Skeletal muscle satellite cell (primary cell): ENCODE measurements at regions not wholly inside any gene's neighbourhood (a gene's known extent, or its start where the extent isn't known, plus 50 kb on each side); places are given as distances from the start of the nearest gene placed in this dataset.

Source experiments
- H3K27me3 ChIP-seq: 2 replicates; pipeline ENCODE4 v1.7.0; 2013; ENCODE audit warnings: low read length; ENCODE audit not compliant: control insufficient read depth, insufficient read depth
- H3K36me3 ChIP-seq: 2 replicates; pipeline ENCODE4 v1.7.0; 2013; ENCODE audit warnings: mild to moderate bottlenecking, control low read depth, low read length; ENCODE audit not compliant: insufficient read depth
- H3K4me1 ChIP-seq: 2 replicates; pipeline ENCODE4 v1.7.0; 2013; ENCODE audit warnings: low read length; ENCODE audit not compliant: control insufficient read depth, insufficient read depth
- H3K4me2 ChIP-seq: 2 replicates; pipeline ENCODE4 v1.7.0; 2013; ENCODE audit warnings: mild to moderate bottlenecking, low read length
- H3K4me3 ChIP-seq: 2 replicates; pipeline ENCODE4 v1.7.0; 2013; ENCODE audit warnings: low read length
- H3K9ac ChIP-seq: 2 replicates; pipeline ENCODE4 v1.7.0; 2013; ENCODE audit warnings: mild to moderate bottlenecking, low read depth, low read length, moderate library complexity
- H3K9me3 ChIP-seq: replicated peaks from 2 replicates; pipeline ENCODE4 v1.7.0; 2013; ENCODE audit warnings: mild to moderate bottlenecking, control low read depth, low read length

- Histone ChIP-seq H3K36me3 (no peaks in the 10 kb centered on the region), H3K4me1 (peaks cover 6% of the 10 kb centered on the region), H3K27me3 (no peaks in the 10 kb centered on the region), H3K4me3 (no peak overlapping the region), H3K9ac (no peak overlapping the region), H3K4me2 (no peak overlapping the region), H3K9me3 (no peaks in the 10 kb centered on the region)
These were observed 141.2 kb upstream of the TACR1 start for GRCh38 chr2:75340560-75340959.

GRCh38 chr2:75338461-75338860, 139.1 kb upstream of the TACR1 start:
- H3K9me3 ChIP-seq = no peaks in the 10 kb centered on the region
- H3K4me1 ChIP-seq = peaks cover 6% of the 10 kb centered on the region
- H3K4me2 ChIP-seq = no peak overlapping the region
- H3K9ac ChIP-seq = no peak overlapping the region
- no peaks in the 10 kb centered on the region for H3K36me3 ChIP-seq
- no peaks in the 10 kb centered on the region for H3K27me3 ChIP-seq
- no peak overlapping the region for H3K4me3 ChIP-seq

- Histone ChIP-seq H3K9ac (no peak overlapping the region), H3K36me3 (no peaks in the 10 kb centered on the region), H3K4me2 (no peak overlapping the region), H3K9me3 (no peaks in the 10 kb centered on the region), H3K4me1 (peaks cover 6% of the 10 kb centered on the region), H3K27me3 (no peaks in the 10 kb centered on the region), H3K4me3 (no peak overlapping the region)
These were observed 138.3 kb upstream of the TACR1 start for GRCh38 chr2:75337619-75338018.

GRCh38 chr2:75337016-75337415, 137.7 kb upstream of the TACR1 start:
- H3K27me3 ChIP-seq = no peaks in the 10 kb centered on the region
- no peak overlapping the region for H3K4me2 ChIP-seq

GRCh38 chr2:75336451-75336850, 137.1 kb upstream of the TACR1 start:
- H3K4me2 ChIP-seq = no peak overlapping the region
- no peak overlapping the region for H3K4me3 ChIP-seq
- H3K9ac ChIP-seq = no peak overlapping the region
- H3K36me3 ChIP-seq = no peaks in the 10 kb centered on the region
- peaks cover 6% of the 10 kb centered on the region for H3K4me1 ChIP-seq
- H3K27me3 ChIP-seq = no peaks in the 10 kb centered on the region
- no peaks in the 10 kb centered on the region for H3K9me3 ChIP-seq

More at GRCh38 chr2:75337016-75337415, 137.7 kb upstream of the TACR1 start:
- Histone ChIP-seq H3K4me3 (no peak overlapping the region), H3K36me3 (no peaks in the 10 kb centered on the region), H3K9me3 (no peaks in the 10 kb centered on the region), H3K9ac (no peak overlapping the region), H3K4me1 (peaks cover 6% of the 10 kb centered on the region)

- H3K4me1 ChIP-seq = no peaks in the 10 kb centered on the region
- no peak overlapping the region for H3K4me3 ChIP-seq
- no peak overlapping the region for H3K4me2 ChIP-seq
- no peaks in the 10 kb centered on the region for H3K9me3 ChIP-seq
- H3K27me3 ChIP-seq = no peaks in the 10 kb centered on the region
- no peak overlapping the region for H3K9ac ChIP-seq
- H3K36me3 ChIP-seq = no peaks in the 10 kb centered on the region
These were observed 134.8 kb upstream of the TACR1 start for GRCh38 chr2:75334076-75334475.

- no peak overlapping the region for H3K4me3 ChIP-seq
- no peak overlapping the region for H3K9ac ChIP-seq
- no peaks in the 10 kb centered on the region for H3K36me3 ChIP-seq
- no peaks in the 10 kb centered on the region for H3K9me3 ChIP-seq
- no peaks in the 10 kb centered on the region for H3K27me3 ChIP-seq
- no peaks in the 10 kb centered on the region for H3K4me1 ChIP-seq
- no peak overlapping the region for H3K4me2 ChIP-seq
These were observed 134.3 kb upstream of the TACR1 start for GRCh38 chr2:75333646-75334045.

GRCh38 chr2:75328156-75328555, 128.8 kb upstream of the TACR1 start:
- Histone ChIP-seq H3K4me2 (no peak overlapping the region), H3K36me3 (no peaks in the 10 kb centered on the region), H3K27me3 (no peaks in the 10 kb centered on the region), H3K9me3 (no peaks in the 10 kb centered on the region), H3K4me1 (no peaks in the 10 kb centered on the region), H3K4me3 (no peak overlapping the region), H3K9ac (no peak overlapping the region)

- no peaks in the 10 kb centered on the region for H3K9me3 ChIP-seq
- no peak overlapping the region for H3K4me2 ChIP-seq
- H3K36me3 ChIP-seq = no peaks in the 10 kb centered on the region
- H3K27me3 ChIP-seq = no peaks in the 10 kb centered on the region
- H3K4me1 ChIP-seq = no peaks in the 10 kb centered on the region
- no peak overlapping the region for H3K9ac ChIP-seq
- no peak overlapping the region for H3K4me3 ChIP-seq
These were observed 128.0 kb upstream of the TACR1 start for GRCh38 chr2:75327334-75327733.

- no peaks in the 10 kb centered on the region for H3K9me3 ChIP-seq
- H3K4me1 ChIP-seq = no peaks in the 10 kb centered on the region
- no peak overlapping the region for H3K9ac ChIP-seq
- no peaks in the 10 kb centered on the region for H3K27me3 ChIP-seq
- no peak overlapping the region for H3K4me3 ChIP-seq
- H3K36me3 ChIP-seq = no peaks in the 10 kb centered on the region
- H3K4me2 ChIP-seq = no peak overlapping the region
These were observed 127.3 kb upstream of the TACR1 start for GRCh38 chr2:75326645-75327044.

- Histone ChIP-seq H3K4me1 (no peaks in the 10 kb centered on the region), H3K9me3 (no peaks in the 10 kb centered on the region), H3K4me2 (no peak overlapping the region), H3K27me3 (no peaks in the 10 kb centered on the region), H3K36me3 (no peaks in the 10 kb centered on the region), H3K9ac (no peak overlapping the region), H3K4me3 (no peak overlapping the region)
These were observed 126.3 kb upstream of the TACR1 start for GRCh38 chr2:75325594-75325993.

GRCh38 chr2:75324861-75325284, 125.6 kb upstream of the TACR1 start:
- Histone ChIP-seq H3K9ac (no peak overlapping the region), H3K4me2 (no peak overlapping the region), H3K27me3 (no peaks in the 10 kb centered on the region), H3K4me1 (no peaks in the 10 kb centered on the region), H3K36me3 (no peaks in the 10 kb centered on the region), H3K9me3 (no peaks in the 10 kb centered on the region), H3K4me3 (no peak overlapping the region)
